NOMO-1 treated with dmso at 0.1 percent for 144 hours (cell line): ENCODE measurements at regions not wholly inside any gene's neighbourhood (a gene's known extent, or its start where the extent isn't known, plus 50 kb on each side); places are given as distances from the start of the nearest gene placed in this dataset.

Experiments used
- DNase-seq: peaks from one replicate; lab custom pipeline; 2025; ENCODE audit not compliant: unreplicated experiment; lab: John Stamatoyannopoulos, UW

- no peak for DNase-seq
Measured at GRCh38 chr14:101495284-101495683, 66.0 kb upstream of the DIO3 start.

- no peak for DNase-seq
Measured at GRCh38 chr14:101495827-101496775, 65.2 kb upstream of the DIO3 start.

GRCh38 chr14:101496776-101497683 is 64.3 kb upstream of the DIO3 start:
- no peak for DNase-seq

- no peak for DNase-seq
Measured at GRCh38 chr14:101497684-101498525, 63.4 kb upstream of the DIO3 start.

GRCh38 chr14:101498526-101498860 is 62.8 kb upstream of the DIO3 start:
- DNase-seq, result no peak

GRCh38 chr14:101499080-101499479 is 62.2 kb upstream of the DIO3 start:
- no peak for DNase-seq

- DNase-seq, result no peak
Measured at GRCh38 chr14:101499513-101499912, 61.8 kb upstream of the DIO3 start.

GRCh38 chr14:101500061-101500460 is 61.2 kb upstream of the DIO3 start:
- no peak for DNase-seq

- DNase-seq, result no peak
Measured at GRCh38 chr14:101500681-101501080, 60.6 kb upstream of the DIO3 start.

- no peak for DNase-seq
Measured at GRCh38 chr14:101501341-101501740, 60.0 kb upstream of the DIO3 start.

GRCh38 chr14:101501858-101502615 is 59.3 kb upstream of the DIO3 start:
- no peak for DNase-seq

- DNase-seq, result no peak
Measured at GRCh38 chr14:101502761-101503392, 58.4 kb upstream of the DIO3 start.

- DNase-seq, result no peak
Measured at GRCh38 chr14:101503431-101504095, 57.7 kb upstream of the DIO3 start.

- no peak for DNase-seq
Measured at GRCh38 chr14:101504096-101504948, 57.0 kb upstream of the DIO3 start.

GRCh38 chr14:101505236-101505970 is 55.9 kb upstream of the DIO3 start:
- DNase-seq, result no peak

- no peak for DNase-seq
Measured at GRCh38 chr14:101506211-101506925, 54.9 kb upstream of the DIO3 start.
